Endothelial cell of umbilical vein (primary cell): ENCODE measurements at regions not wholly inside any gene's neighbourhood (a gene's known extent, or its start where the extent isn't known, plus 50 kb on each side); places are given as distances from the start of the nearest gene placed in this dataset.

ENCODE experiments used
- BruUV-seq: library from RNA; stranded (reverse); fragments of 400-500 nt; replicated peaks from 2 replicates; lab custom pipeline; 2021; lab: Mats Ljungman, UMichigan
- CTCF ChIA-PET: fragments of 300-600, 350-600 bp; sonication (Branson Sonifier 250); formaldehyde crosslinking; loops from one replicate; lab custom pipeline; 2021; ENCODE audit warnings: antibody characterized with exemption, inconsistent platforms; lab: Charles Lee
- POLR2A ChIA-PET: fragments of 300-600, 350-600 bp; sonication (Branson Sonifier 250); formaldehyde crosslinking; loops from one replicate; lab custom pipeline; 2021; ENCODE audit warnings: antibody characterized with exemption, inconsistent platforms; lab: Charles Lee
- DNase-seq: peaks from one replicate; pipeline ENCODE4 v3.0.0-alpha.2; 2011; ENCODE audit warnings: low read depth, low spot score
- FAIRE-seq: peaks from 2 replicates; lab custom pipeline; 2011; peaks lifted over from hg19 to GRCh38; lab: Jason Lieb, UNC
- H2AFZ ChIP-seq: 2 replicates; pipeline ENCODE4 v1.6.0; 2012; ENCODE audit warnings: low read depth, low read length, control low read depth, inconsistent platforms
- H3K27ac ChIP-seq: 2 replicates; pipeline ENCODE4 v1.5.1; 2011; ENCODE audit warnings: low read depth, mild to moderate bottlenecking, control low read depth, low read length, moderate library complexity; ENCODE audit not compliant: insufficient read depth
- H3K27me3 ChIP-seq, 2 experiments: 2 replicates each; pipeline versions ENCODE4 v1.6.0 to v1.6.1; 2011; ENCODE audit warnings: low read length in 2 of 2, mixed read lengths in 1 of 2; ENCODE audit not compliant: control insufficient read depth in 2 of 2, insufficient read depth in 2 of 2
- H3K36me3 ChIP-seq, 2 experiments: 2 replicates in 1 of 2; 3 replicates in 1 of 2; pipeline ENCODE4 v1.5.1; 2011; ENCODE audit warnings: low read length in 2 of 2, mild to moderate bottlenecking in 1 of 2, moderate library complexity in 1 of 2; ENCODE audit not compliant: control insufficient read depth in 2 of 2, insufficient read depth in 2 of 2; ENCODE audit errors: extremely low read depth in 1 of 2
- H3K4me1 ChIP-seq: 3 replicates; pipeline ENCODE4 v1.5.1; 2011; ENCODE audit warnings: mild to moderate bottlenecking, low read length; ENCODE audit not compliant: control insufficient read depth, insufficient read depth; ENCODE audit errors: extremely low read depth
- H3K4me2 ChIP-seq: 2 replicates; pipeline ENCODE4 v1.6.1; 2011; ENCODE audit warnings: low read length, control low read depth, mixed read lengths; ENCODE audit not compliant: insufficient read depth
- H3K4me3 ChIP-seq, 3 experiments: fragments of 200-600 bp in 1 of 3; sonication (generic), shearing (Covaris generic) in 1 of 3; replicated peaks in 1 of 3; 2 replicates each; pipeline ENCODE4 v1.5.1; 2011 to 2016; ENCODE audit warnings: control low read depth in 3 of 3, low read length in 3 of 3, mild to moderate bottlenecking in 2 of 3, inconsistent platforms in 1 of 3, low read depth in 1 of 3, moderate library complexity in 1 of 3; ENCODE audit not compliant: insufficient read depth in 1 of 3
- H3K79me2 ChIP-seq: 2 replicates; pipeline ENCODE4 v1.6.0; 2012; ENCODE audit warnings: low read length, inconsistent platforms; ENCODE audit not compliant: control insufficient read depth, insufficient read depth
- H3K9ac ChIP-seq: replicated peaks from 2 replicates; pipeline ENCODE3; 2011; ENCODE audit warnings: low read length, control low read depth; ENCODE audit not compliant: insufficient read depth; ENCODE audit errors: extremely low read depth
- H3K9me1 ChIP-seq: replicated peaks from 3 replicates; pipeline ENCODE4 v1.6.0; 2011; ENCODE audit warnings: mild to moderate bottlenecking, low read length; ENCODE audit not compliant: control insufficient read depth, insufficient read depth; ENCODE audit errors: extremely low read depth
- H3K9me3 ChIP-seq: replicated peaks from 2 replicates; pipeline ENCODE4 v1.5.1; 2012; ENCODE audit warnings: low read length, inconsistent platforms; ENCODE audit not compliant: control insufficient read depth, insufficient read depth
- H4K20me1 ChIP-seq: replicated peaks from 2 replicates; pipeline ENCODE3; 2011; ENCODE audit warnings: mild to moderate bottlenecking, low read length; ENCODE audit not compliant: control insufficient read depth, insufficient read depth; ENCODE audit errors: extremely low read depth
- CTCF ChIP-seq, 2 donors: IDR thresholded peaks; 1 replicate in 1 of 2; 2 replicates in 1 of 2; pipeline ENCODE4 v1.5.1; 2011; ENCODE audit warnings: low read length in 2 of 2, mild to moderate bottlenecking in 2 of 2, moderate library complexity in 2 of 2, control low read depth in 1 of 2, inconsistent platforms in 1 of 2, low read depth in 1 of 2; ENCODE audit not compliant: insufficient read depth in 1 of 2; ENCODE audit errors: extremely low read depth in 1 of 2
- FOS ChIP-seq: IDR thresholded peaks from 2 replicates; pipeline ENCODE4 v1.6.1; 2011; ENCODE audit warnings: mild to moderate bottlenecking, low read length, moderate library complexity, borderline replicate concordance; ENCODE audit not compliant: insufficient read depth
- GATA2 ChIP-seq: IDR thresholded peaks from 2 replicates; pipeline ENCODE4 v1.7.0; 2011; ENCODE audit warnings: low read depth, mild to moderate bottlenecking, moderate library complexity, mixed read lengths, low read length; ENCODE audit not compliant: insufficient read length, insufficient read depth
- JUN ChIP-seq: IDR thresholded peaks from 2 replicates; pipeline ENCODE4 v1.6.1; 2011; ENCODE audit warnings: borderline replicate concordance, low read depth; ENCODE audit not compliant: insufficient read length, insufficient read depth
- MAX ChIP-seq: IDR thresholded peaks from 2 replicates; pipeline ENCODE4 v1.6.1; 2011; ENCODE audit not compliant: insufficient read depth, insufficient read length
- POLR2A ChIP-seq: IDR thresholded peaks from 2 replicates; pipeline ENCODE4 v1.6.1; 2012; ENCODE audit warnings: low read depth, mild to moderate bottlenecking, control low read depth, low read length
- POLR2AphosphoS5 ChIP-seq: IDR thresholded peaks from 2 replicates; pipeline ENCODE4 v1.6.1; 2012; ENCODE audit warnings: low read depth, mild to moderate bottlenecking, control low read depth, low read length, moderate library complexity; ENCODE audit not compliant: insufficient read depth
- dilution Hi-C: fragments of 300-500 bp; cut with MboI; formaldehyde crosslinking; loops from one replicate; pipeline ENCODE4 v1.15.0; 2019; ENCODE audit warnings: low sequenced_read_pairs; ENCODE audit not compliant: extremely low pct_ligation_motif_present
- intact Hi-C: fragments of 100-400 bp; cut with micrococcal nuclease; formaldehyde crosslinking; loops from one replicate; pipeline ENCODE4 v1.10.0; 2022

DNA sequence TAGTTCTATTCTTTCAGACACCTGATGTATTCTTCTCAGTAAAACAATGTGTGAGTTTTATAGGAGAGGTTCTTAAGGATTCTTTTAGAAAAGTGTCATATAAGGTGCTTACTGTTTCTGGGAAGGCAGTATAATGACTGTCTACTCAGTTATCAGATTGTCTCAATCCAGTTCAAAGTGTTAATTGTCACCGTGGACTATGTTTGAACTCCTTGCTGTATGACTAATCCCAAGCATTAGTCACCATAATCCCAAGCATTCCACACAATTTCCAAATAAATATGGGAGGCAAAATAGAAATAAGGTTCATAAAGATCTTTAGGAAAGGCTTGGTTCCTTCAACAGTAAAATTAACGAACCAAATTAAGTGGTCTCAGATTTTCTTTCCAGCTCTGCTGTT is 342.1 kb upstream of the NR5A2 start:
- CTCF ChIA-PET = interaction anchor here (0.5 to 5.4 kb wide), 84 partner anchors 9 to 929 kb away, joined by 3 to 138 read pairs (median 4); partner anchors contain the start of gene NR5A2

More for the DNA sequence above, 342.1 kb upstream of the NR5A2 start:
- FAIRE-seq (peak; percentile 68), DNase-seq (peak; percentile 88)
- dilution Hi-C loops (no loop called here), intact Hi-C loops (loop anchor here (1.0 to 10.0 kb wide), 4 partner anchors 173 to 411 kb away; no protein-coding TSS in a partner anchor)
- peak overlapping the region; percentile 39 for H3K9ac ChIP-seq
- H3K36me3 ChIP-seq = no peaks in the 10 kb centered on the region
- no peaks in the 10 kb centered on the region for H3K27me3 ChIP-seq
- TF ChIP-seq MAX (no peak), POLR2A (no peak), GATA2 (peak; percentile 77), JUN (peak; percentile 96), POLR2AphosphoS5 (peak; percentile 66), CTCF (IDR thresholded peaks at IDR 0.05; ENCODE audit: extremely low read depth in 1 of 2, insufficient read depth in 1 of 2, low read depth in 1 of 2, low read length in 2 of 2) (no peak), FOS (peak; percentile 93)
- POLR2A ChIA-PET = interaction anchor here (1.0 kb wide), 1 partner anchor 344 kb away, joined by 4 read pairs; no protein-coding TSS in a partner anchor
- H4K20me1 ChIP-seq = no peaks in the 10 kb centered on the region
- H3K4me2 ChIP-seq = peak overlapping the region; percentile 71
- H3K4me3 ChIP-seq = no peak overlapping the region
- H3K4me1 ChIP-seq = peaks cover 52% of the 10 kb centered on the region
- H3K27ac ChIP-seq = peak overlapping the region; percentile 69
- no TSS peak for BruUV-seq
- H3K9me3 ChIP-seq = no peaks in the 10 kb centered on the region
- H2AFZ ChIP-seq = no peak overlapping the region
- no peaks in the 10 kb centered on the region for H3K79me2 ChIP-seq
- H3K9me1 ChIP-seq = no peaks in the 10 kb centered on the region
